Lower leg skin (tissue), 3 donors: ENCODE measurements at regions not wholly inside any gene's neighbourhood (a gene's known extent, or its start where the extent isn't known, plus 50 kb on each side); places are given as distances from the start of the nearest gene placed in this dataset.
"Not testable (repeated sequence)": the region's sequence is repeated elsewhere in the genome, so short reads cannot be mapped to it uniquely, and the experiment has no call there.

Experiments used
- CTCF ChIP-seq, 3 donors: fragments of 450-650 bp; IDR thresholded peaks; one replicate each; pipeline ENCODE4 v1.5.1; 2016; ENCODE audit warnings: antibody characterized with exemption in 3 of 3, mild to moderate bottlenecking in 3 of 3, moderate library complexity in 2 of 3
- POLR2A ChIP-seq, 2 donors: fragments of 450-650 bp; IDR thresholded peaks; one replicate each; pipeline ENCODE4 v1.6.1; 2016 to 2017; ENCODE audit warnings: antibody characterized with exemption in 2 of 2, mild to moderate bottlenecking in 1 of 2, moderate library complexity in 1 of 2

- not testable (repeated sequence) for TF ChIP-seq POLR2A, CTCF (IDR thresholded peaks at IDR 0.05)
Measured at GRCh38 chr16:21397866-21398265, 119.8 kb upstream of the CRYM start.
